GM12878 (cell line): ENCODE measurements at regions not wholly inside any gene's neighbourhood (a gene's known extent, or its start where the extent isn't known, plus 50 kb on each side); places are given as distances from the start of the nearest gene placed in this dataset.
"Not testable (repeated sequence)": the region's sequence is repeated elsewhere in the genome, so short reads cannot be mapped to it uniquely, and the experiment has no call there.

Experiments
- CHD2 ChIP-seq: IDR thresholded peaks from 2 replicates; pipeline ENCODE4 v1.6.1; 2011; ENCODE audit warnings: low read depth, low read length, improper control_type of control experiment, borderline replicate concordance
- CTCF ChIP-seq, 3 experiments: IDR thresholded peaks in 2 of 3; conservative IDR thresholded peaks in 1 of 3; 2 replicates each; pipeline ENCODE4 v1.5.1; 2011; ENCODE audit warnings: low read depth in 3 of 3, low read length in 3 of 3, mild to moderate bottlenecking in 3 of 3, control low read depth in 2 of 3, moderate library complexity in 2 of 3, inconsistent platforms in 1 of 3, mixed read lengths in 1 of 3; ENCODE audit not compliant: control insufficient read depth in 2 of 3, insufficient read depth in 1 of 3; ENCODE audit errors: extremely low read depth in 1 of 3
- NFYB ChIP-seq: IDR thresholded peaks from 2 replicates; pipeline ENCODE4 v1.6.1; 2011; ENCODE audit warnings: low read depth, mild to moderate bottlenecking, low read length, improper control_type of control experiment, moderate library complexity; ENCODE audit not compliant: insufficient read depth
- ZBTB11 ChIP-seq: fragments of 450-650 bp; formaldehyde crosslinking; IDR thresholded peaks from 2 replicates; pipeline ENCODE4 v1.5.0; 2022; ENCODE audit warnings: mild to moderate bottlenecking, missing genetic modification characterization
- ZBTB40 ChIP-seq: fragments of 450-650 bp; IDR thresholded peaks from 2 replicates; pipeline ENCODE4 v1.6.1; 2016; ENCODE audit warnings: mild to moderate bottlenecking, moderate library complexity, borderline replicate concordance

GRCh38 chr4:124075276-124075675 lies 637.3 kb downstream of the ANKRD50 start:
- TF ChIP-seq CHD2; ZBTB11 (CRISPR knock-in tag); CTCF (IDR thresholded peaks at IDR 0.05 in 2 of 3, conservative IDR thresholded peaks at IDR 0.05 in 1 of 3; ENCODE audit: control insufficient read depth in 2 of 3, extremely low read depth in 1 of 3, insufficient read depth in 1 of 3, low read depth in 3 of 3, low read length in 3 of 3); NFYB; ZBTB40: not testable (repeated sequence)
